HG02981 (cell line): ENCODE measurements at regions not wholly inside any gene's neighbourhood (a gene's known extent, or its start where the extent isn't known, plus 50 kb on each side); places are given as distances from the start of the nearest gene placed in this dataset.
"Not testable (repeated sequence)": the region's sequence is repeated elsewhere in the genome, so short reads cannot be mapped to it uniquely, and the experiment has no call there.

Experiments used
- ATAC-seq: cut with Tn5 transposase; IDR thresholded peaks from one replicate; pipeline ENCODE4 v1.9.1; 2021; ENCODE audit warnings: mild to moderate bottlenecking, moderate library complexity; ENCODE audit not compliant: unreplicated experiment

DNA sequence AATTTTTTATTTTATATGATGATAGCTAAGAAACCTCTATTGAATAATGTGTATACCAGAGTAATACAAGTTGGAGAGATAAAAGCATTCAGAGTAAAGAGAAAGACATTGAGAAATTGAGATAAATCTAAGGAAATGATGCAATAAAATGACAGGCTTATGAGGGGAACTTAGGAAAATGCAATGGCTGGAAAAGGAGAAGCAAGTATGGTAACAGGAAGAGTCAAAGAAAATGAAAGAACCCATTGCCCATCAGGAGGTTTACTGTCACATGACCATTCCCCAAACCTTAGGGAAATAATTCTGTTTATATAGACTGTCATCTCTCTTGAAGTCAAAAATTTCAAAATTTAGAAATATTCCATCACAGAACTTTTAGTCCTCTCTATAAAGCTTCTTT is 808.0 kb upstream of the PRR20A start:
- ATAC-seq, result no peak

GRCh38 chr13:56335775-56336174 is 804.9 kb upstream of the PRR20A start:
- ATAC-seq, result no peak

- ATAC-seq, result no peak
Measured at GRCh38 chr13:56338421-56338820, 802.3 kb upstream of the PRR20A start.

GRCh38 chr13:56347014-56347413 is 793.7 kb upstream of the PRR20A start:
- ATAC-seq, result no peak

- ATAC-seq, result no peak
Measured at GRCh38 chr13:56349866-56350265, 790.9 kb upstream of the PRR20A start.

GRCh38 chr13:56351041-56351440 is 789.7 kb upstream of the PRR20A start:
- no peak for ATAC-seq

GRCh38 chr13:56352361-56352760 is 788.4 kb upstream of the PRR20A start:
- ATAC-seq, result no peak

DNA sequence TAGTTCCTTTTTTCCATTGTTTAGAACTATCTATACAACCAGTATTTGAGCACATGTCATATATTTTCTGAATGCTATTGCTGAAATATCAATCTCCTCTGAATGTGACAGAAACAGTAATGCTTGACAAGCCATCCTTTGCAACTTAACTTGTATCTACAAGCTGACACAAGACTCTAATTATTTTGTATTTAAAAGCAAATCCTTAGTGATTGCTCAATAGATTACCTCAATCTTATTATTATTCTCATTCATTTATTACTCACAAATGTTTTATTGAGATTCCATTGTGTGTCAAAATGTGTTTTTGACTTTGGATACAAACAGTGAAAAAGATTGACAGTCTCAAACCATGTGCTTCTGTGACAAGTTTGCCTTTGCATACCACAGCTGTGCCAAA is 787.8 kb upstream of the PRR20A start:
- ATAC-seq, result no peak

GRCh38 chr13:56356690-56357089 is 784.0 kb upstream of the PRR20A start:
- ATAC-seq, result no peak

GRCh38 chr13:56378566-56378965 is 762.2 kb upstream of the PRR20A start:
- ATAC-seq, result no peak

DNA sequence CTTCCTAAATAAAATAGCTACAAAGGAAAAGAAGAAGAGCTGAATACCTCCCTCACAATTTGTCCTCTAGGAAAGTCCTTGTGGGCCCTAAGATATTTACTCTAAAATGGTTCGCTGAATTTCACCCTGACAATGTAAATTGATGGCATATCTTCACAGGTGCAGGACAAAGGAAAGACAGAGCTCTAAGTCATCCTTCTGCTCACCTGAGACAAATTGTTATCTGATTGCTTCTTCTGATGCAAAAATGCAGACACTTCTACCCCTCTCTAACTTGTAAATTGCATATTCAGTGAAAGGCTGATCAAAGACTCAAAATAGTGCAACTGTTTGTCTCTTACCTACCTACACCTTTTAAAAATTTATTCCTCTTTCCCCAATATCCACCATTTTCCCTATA is 747.2 kb upstream of the PRR20A start:
- ATAC-seq, result no peak

DNA sequence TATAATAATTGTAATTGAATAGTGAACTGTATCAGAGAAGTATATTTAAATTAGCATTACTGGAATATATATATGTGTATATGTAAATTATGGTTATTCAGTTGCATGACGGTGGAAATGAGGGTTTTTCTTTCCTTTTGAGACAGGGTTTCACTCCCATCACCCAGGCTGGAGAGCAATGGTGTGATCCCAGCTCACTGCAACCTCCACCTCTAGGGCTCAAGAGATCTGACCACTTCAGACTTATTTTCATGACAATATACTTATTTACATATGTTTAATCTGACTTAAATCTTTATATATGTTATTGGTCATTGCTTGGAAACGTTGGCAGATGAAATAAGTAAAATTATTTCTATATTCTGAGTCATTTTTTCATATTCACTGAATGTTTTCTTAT is 744.4 kb upstream of the PRR20A start:
- ATAC-seq, result no peak

DNA sequence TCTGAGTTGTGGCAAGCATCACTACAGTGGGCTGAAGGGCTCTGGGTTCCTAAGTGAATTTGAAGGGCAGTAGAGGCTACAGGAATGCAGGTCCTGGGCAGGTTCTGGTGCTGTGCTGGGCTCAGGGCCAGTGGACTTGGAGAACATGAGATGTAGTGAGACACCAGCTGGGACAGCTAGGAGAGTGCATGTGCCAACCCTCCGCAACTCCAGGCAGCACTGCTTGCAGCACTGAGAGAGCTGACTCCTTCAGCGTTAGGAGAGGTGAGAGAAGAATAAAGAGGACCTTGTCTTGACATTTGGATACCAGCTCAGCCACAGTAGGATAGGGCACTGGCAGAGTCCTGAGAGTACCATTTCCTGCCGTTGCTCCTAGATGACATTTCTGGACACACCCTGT is 739.9 kb upstream of the PRR20A start:
- no peak for ATAC-seq

DNA sequence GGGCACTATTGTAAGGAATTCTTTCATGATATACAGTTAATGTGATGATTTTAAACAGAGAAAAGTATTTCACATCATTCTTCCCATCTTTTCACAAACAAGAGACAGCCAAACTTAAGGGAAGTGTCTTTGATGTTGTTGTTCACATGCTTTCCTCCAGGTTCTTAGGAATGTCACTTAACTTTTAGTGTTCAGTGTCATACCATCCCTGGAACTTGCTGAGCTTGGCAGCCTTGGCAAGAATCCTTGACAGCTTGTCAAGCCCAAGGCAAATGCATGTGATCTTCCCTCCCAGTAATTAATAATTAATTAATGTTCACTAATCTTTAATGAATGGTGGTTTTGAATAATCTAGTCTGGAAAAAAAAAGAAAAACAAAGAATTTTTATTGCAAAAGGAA is 727.9 kb upstream of the PRR20A start:
- ATAC-seq, result no peak

- no peak for ATAC-seq
Measured at GRCh38 chr13:56424246-56424645, 716.5 kb upstream of the PRR20A start.

DNA sequence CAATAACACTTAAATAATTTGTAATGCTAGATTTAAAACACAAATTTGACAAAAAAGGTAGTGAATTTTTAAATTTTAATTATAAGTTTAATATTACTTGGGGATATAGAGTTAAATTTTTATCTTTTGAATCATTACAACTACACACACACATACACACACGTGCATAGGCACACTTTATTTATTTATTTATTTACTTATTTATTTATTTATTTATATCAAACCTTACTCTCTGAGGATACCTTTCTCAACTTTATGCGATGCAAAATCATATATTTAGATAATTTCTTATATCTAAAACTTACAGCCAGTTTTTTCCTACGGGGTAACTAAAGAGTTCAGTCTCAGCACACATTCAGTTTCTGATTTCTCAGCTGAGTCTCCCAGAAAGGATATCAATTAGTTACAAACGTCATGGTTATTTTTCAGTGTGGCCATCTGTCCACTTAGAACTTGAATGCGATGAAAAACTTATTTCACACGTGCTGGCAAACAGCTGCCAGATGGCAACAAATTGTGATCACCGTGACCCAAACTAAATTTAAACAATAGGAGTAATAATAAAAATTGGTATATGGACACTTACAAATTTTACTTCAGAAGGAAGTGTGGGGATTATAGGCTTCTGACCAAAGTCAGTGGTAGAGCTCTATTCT is 683.1 kb upstream of the PRR20A start:
- no peak for ATAC-seq

DNA sequence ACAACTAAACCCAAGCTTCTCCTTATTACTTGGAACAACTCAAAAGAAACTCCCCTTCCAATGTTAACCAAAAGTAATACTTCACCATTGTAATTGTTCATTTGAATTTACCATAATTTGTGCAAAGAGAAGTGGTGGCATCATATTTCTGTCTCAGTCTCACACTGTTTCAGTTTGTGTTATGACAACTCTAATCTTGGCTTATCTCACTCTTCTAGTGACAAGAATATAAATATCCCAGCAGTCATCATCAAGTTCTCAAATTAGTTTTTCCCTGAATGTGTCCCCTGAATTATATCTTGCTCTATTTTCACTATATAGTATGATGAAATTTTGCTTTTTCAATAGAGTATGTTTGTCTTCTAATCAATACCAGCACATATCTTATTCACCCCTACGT is 681.4 kb upstream of the PRR20A start:
- no peak for ATAC-seq

DNA sequence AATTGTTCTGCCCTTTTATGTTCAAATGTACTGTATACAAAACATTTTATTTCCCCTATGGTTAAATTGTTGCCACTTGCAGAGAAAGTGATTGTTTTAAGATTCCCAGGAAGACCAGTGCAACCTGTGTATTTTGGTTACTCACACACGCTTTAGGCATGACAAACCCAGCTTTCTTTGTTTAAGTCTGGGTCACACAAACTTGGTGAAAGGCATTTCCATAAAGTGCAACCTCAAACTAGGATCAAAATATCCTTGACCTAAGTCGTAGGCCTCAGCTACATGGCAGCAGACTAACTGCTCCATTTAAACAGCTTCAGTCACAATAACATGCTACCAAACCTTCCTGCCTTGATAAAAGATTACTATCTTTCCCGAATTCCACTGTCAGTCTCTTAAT is 639.0 kb upstream of the PRR20A start:
- ATAC-seq, result no peak

GRCh38 chr13:56510836-56511235 is 629.9 kb upstream of the PRR20A start:
- ATAC-seq, result no peak

DNA sequence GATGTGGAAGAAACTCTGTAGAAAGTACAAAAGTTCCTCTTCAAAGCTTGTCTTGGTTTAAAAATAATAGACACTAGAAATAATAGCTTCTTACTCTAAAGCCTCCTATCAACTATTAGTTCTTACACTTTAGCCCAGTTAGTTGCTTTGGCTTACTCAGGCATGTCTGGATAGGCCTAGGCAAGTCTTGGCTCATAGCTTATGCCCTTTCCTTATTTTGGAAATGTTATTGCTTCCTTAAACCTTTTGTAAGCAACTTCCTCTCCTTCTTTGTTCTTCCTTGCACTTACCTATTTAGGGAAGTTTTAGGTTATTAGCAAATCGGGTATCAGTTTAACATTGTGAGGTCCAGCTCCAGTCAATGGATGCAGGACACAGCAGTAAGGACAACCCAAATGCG is 628.4 kb upstream of the PRR20A start:
- ATAC-seq, result not testable (repeated sequence)

GRCh38 chr13:56515441-56515840 is 625.3 kb upstream of the PRR20A start:
- no peak for ATAC-seq

DNA sequence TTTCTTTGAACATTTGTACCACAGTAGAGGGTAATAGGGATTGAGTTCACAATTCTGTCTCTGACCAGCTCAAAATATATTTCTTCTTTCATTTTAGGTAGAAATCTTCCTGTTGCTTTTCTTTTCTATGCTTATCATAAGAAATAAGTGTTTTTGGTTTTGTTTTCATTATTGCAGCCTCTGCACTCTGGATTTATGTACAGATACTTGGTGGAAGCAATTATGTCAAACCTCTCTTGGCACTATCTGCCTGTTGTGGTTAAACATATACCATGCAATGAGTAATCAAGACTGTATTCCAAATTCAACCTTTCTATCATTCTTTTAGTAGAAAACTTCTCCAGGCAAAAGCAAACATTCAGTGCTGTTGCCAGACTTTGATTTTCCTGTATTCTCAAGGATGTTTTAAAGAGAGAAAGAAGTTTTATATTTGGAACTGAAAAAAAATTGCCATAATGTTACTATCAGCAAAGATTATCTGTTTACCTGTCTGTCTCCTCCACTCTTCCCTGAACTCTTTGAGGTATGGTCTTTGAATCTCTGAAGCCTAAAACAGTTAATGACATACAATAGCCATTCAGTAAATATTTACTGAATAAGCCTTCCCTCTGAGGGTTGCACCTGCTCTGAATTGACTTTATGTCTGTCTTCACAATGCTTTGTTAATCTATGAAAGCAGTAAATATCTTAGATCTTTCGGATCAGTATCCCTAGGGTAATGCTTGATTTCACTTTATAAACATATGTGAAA is 612.5 kb upstream of the PRR20A start:
- no peak for ATAC-seq

GRCh38 chr13:56530096-56530495 is 610.6 kb upstream of the PRR20A start:
- ATAC-seq, result no peak
